Mucosa of rectum (tissue), 2 donors: ENCODE measurements at regions not wholly inside any gene's neighbourhood (a gene's known extent, or its start where the extent isn't known, plus 50 kb on each side); places are given as distances from the start of the nearest gene placed in this dataset.

Source experiments
- H3K27ac ChIP-seq, 2 donors: one replicate each; pipeline ENCODE4 v1.7.0; 2013; ENCODE audit warnings: inconsistent platforms in 2 of 2, low read depth in 2 of 2, low read length in 2 of 2
- H3K27me3 ChIP-seq, 2 donors: one replicate each; pipeline ENCODE4 v1.7.0; 2013; ENCODE audit warnings: low read length in 2 of 2; ENCODE audit not compliant: control insufficient read depth in 2 of 2, insufficient read depth in 2 of 2
- H3K36me3 ChIP-seq, 2 donors: one replicate each; pipeline ENCODE4 v1.7.0; 2013; ENCODE audit warnings: low read length in 2 of 2; ENCODE audit not compliant: control insufficient read depth in 2 of 2, insufficient read depth in 2 of 2
- H3K4me1 ChIP-seq, 2 donors: one replicate each; pipeline ENCODE4 v1.7.0; 2013; ENCODE audit warnings: low read length in 2 of 2, mild to moderate bottlenecking in 1 of 2; ENCODE audit not compliant: control insufficient read depth in 2 of 2, insufficient read depth in 2 of 2
- H3K4me3 ChIP-seq, 2 donors: one replicate each; pipeline ENCODE4 v1.7.0; 2013; ENCODE audit warnings: low read length in 2 of 2
- H3K9ac ChIP-seq, 2 donors: one replicate each; pipeline ENCODE4 v1.7.0; 2013; ENCODE audit warnings: low read length in 2 of 2, low read depth in 1 of 2, mild to moderate bottlenecking in 1 of 2
- H3K9me3 ChIP-seq, 2 donors: one replicate each; pipeline ENCODE4 v1.7.0; 2013; ENCODE audit warnings: low read length in 2 of 2; ENCODE audit not compliant: control insufficient read depth in 2 of 2
- donor health status: healthy.
- donor health status: Normal muscosa, but diverticular disease.

- Histone ChIP-seq H3K27ac (no peak overlapping the region), H3K36me3 (no peaks in the 10 kb centered on the region)
Measured at GRCh38 chr10:80770239-80770638, 232.5 kb downstream of the SH2D4B start.

GRCh38 chr10:80771285-80771684 lies 233.6 kb downstream of the SH2D4B start:
- Histone ChIP-seq H3K4me1 (no peaks in the 10 kb centered on the region), H3K9me3 (no peaks in the 10 kb centered on the region), H3K4me3 (no peak overlapping the region), H3K27me3 (no peaks in the 10 kb centered on the region), H3K36me3 (no peaks in the 10 kb centered on the region), H3K27ac (no peak overlapping the region), H3K9ac (no peak overlapping the region)

More at GRCh38 chr10:80770239-80770638, 232.5 kb downstream of the SH2D4B start:
- H3K4me3 ChIP-seq, result no peak overlapping the region
- no peaks in the 10 kb centered on the region for H3K27me3 ChIP-seq
- no peaks in the 10 kb centered on the region for H3K4me1 ChIP-seq
- H3K9me3 ChIP-seq, result no peaks in the 10 kb centered on the region
- H3K9ac ChIP-seq, result no peak overlapping the region

DNA sequence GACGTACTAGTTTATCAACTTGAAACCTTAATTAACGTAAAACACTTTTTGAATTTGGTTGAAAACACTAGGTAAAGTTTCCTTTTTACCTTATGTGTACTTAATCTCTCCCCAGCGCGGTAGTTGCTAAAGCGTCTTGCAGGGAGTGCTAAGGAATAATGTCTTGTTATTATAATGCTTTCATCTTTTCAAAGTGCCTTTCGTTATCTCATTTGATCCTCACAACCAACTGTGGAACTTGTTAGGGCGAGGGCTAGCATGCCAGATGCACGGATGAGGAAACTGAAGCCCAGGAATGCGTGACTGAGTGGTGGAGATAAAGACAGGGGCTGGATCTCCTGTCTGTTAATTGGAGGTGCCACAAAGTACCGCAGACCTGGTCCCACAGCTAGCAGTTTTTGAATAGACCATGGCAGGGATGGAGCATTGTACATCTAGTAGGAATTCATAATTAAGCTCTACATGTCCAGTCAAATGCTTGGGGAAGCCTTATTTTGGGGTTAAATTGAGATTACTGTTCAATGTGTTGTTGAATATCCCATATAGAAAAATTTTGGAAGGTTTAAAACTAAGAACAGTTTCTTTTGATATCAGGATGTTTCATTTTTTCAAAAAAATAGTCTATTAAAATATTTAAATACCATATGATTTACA lies 234.3 kb downstream of the SH2D4B start:
- Histone ChIP-seq H3K27ac (no peak overlapping the region), H3K9me3 (no peaks in the 10 kb centered on the region), H3K27me3 (no peaks in the 10 kb centered on the region), H3K4me1 (no peaks in the 10 kb centered on the region), H3K9ac (no peak overlapping the region), H3K36me3 (no peaks in the 10 kb centered on the region), H3K4me3 (no peak overlapping the region)

GRCh38 chr10:80772596-80772995 lies 234.9 kb downstream of the SH2D4B start:
- Histone ChIP-seq H3K4me3 (no peak overlapping the region), H3K9me3 (no peaks in the 10 kb centered on the region), H3K9ac (no peak overlapping the region), H3K27ac (no peak overlapping the region), H3K4me1 (no peaks in the 10 kb centered on the region), H3K27me3 (no peaks in the 10 kb centered on the region), H3K36me3 (no peaks in the 10 kb centered on the region)

DNA sequence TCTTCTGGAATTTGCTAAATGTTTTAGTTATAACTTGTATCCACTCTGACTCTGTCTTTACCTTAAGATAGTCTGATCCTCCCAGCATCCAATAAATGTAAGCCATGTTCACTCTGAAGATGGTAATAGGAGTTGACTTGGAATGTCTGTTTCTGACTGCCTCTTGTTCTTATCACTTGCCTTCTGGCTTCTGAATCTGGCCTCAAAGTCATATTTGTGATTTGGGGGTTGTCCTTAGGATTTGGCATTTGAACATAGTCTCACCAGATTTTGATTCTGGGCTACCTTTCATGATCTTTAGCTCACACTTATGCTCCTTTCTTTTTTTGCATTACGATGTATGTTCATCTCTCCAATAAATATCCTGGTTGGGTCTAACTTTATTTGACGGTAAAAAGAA lies 247.0 kb downstream of the SH2D4B start:
- Histone ChIP-seq H3K36me3 (no peaks in the 10 kb centered on the region), H3K27ac (no peak overlapping the region), H3K4me3 (no peak overlapping the region), H3K4me1 (no peaks in the 10 kb centered on the region), H3K9me3 (no peaks in the 10 kb centered on the region), H3K27me3 (no peaks in the 10 kb centered on the region), H3K9ac (no peak overlapping the region)

GRCh38 chr10:80786322-80786721 lies 248.6 kb downstream of the SH2D4B start:
- no peak overlapping the region for H3K9ac ChIP-seq
- H3K4me3 ChIP-seq, result no peak overlapping the region
- H3K27me3 ChIP-seq, result no peaks in the 10 kb centered on the region
- no peaks in the 10 kb centered on the region for H3K4me1 ChIP-seq
- no peaks in the 10 kb centered on the region for H3K36me3 ChIP-seq
- H3K27ac ChIP-seq, result no peak overlapping the region
- H3K9me3 ChIP-seq, result no peaks in the 10 kb centered on the region

DNA sequence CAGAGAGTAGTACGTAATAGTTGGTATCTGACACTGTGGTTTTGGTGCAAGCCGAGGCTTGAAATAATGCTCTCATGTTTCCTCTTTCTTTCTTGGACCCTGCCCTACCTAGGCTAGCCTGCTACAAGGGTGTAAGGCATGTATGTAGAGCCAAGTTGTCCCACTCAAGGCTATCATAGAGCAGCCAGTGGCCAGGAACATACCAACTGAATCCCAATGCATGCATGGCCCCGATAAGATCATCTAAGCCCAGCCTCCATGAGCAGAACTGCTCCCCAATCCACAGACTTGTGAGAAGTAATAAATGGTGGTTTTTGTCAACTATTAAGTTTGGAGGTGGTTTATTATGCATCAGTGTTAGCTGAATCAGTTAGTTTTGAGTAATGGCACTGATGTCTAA lies 250.2 kb downstream of the SH2D4B start:
- no peaks in the 10 kb centered on the region for H3K4me1 ChIP-seq
- no peak overlapping the region for H3K27ac ChIP-seq
- H3K9ac ChIP-seq, result no peak overlapping the region
- H3K9me3 ChIP-seq, result no peaks in the 10 kb centered on the region
- H3K4me3 ChIP-seq, result no peak overlapping the region
- H3K27me3 ChIP-seq, result no peaks in the 10 kb centered on the region
- H3K36me3 ChIP-seq, result no peaks in the 10 kb centered on the region

DNA sequence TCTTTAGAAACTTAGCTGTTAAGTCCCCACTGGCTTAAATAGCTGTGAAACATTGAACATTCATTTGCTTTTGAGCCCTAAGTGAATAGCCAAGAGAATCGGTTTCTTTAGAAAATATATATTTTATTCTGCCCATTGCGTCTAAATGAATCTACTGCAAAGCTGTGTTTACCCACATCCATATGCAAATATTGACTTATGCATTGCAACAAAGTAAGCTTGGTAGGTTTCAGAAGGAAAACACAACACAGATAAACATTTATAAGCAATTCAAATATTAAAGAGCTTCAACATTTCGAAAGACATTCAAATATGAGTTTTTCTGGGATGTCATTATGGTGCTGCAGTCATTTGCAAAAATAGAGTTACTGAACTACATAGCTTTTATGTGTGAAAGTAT lies 257.3 kb downstream of the SH2D4B start:
- Histone ChIP-seq H3K4me3 (no peak overlapping the region), H3K9me3 (no peaks in the 10 kb centered on the region), H3K27me3 (no peaks in the 10 kb centered on the region), H3K36me3 (no peaks in the 10 kb centered on the region), H3K27ac (no peak overlapping the region), H3K9ac (no peak overlapping the region), H3K4me1 (no peaks in the 10 kb centered on the region)

GRCh38 chr10:80805343-80806020 lies 267.8 kb downstream of the SH2D4B start:
- Histone ChIP-seq H3K9ac (no peak overlapping the region), H3K9me3 (no peaks in the 10 kb centered on the region), H3K27me3 (no peaks in the 10 kb centered on the region), H3K36me3 (no peaks in the 10 kb centered on the region), H3K27ac (no peak overlapping the region), H3K4me3 (no peak overlapping the region), H3K4me1 (no peaks in the 10 kb centered on the region)

- Histone ChIP-seq H3K27me3 (no peaks in the 10 kb centered on the region), H3K36me3 (no peaks in the 10 kb centered on the region), H3K4me1 (no peaks in the 10 kb centered on the region), H3K4me3 (no peak overlapping the region), H3K27ac (no peak overlapping the region), H3K9ac (no peak overlapping the region), H3K9me3 (no peaks in the 10 kb centered on the region)
Measured at GRCh38 chr10:80814147-80814652, 276.5 kb downstream of the SH2D4B start.
